GM19035 (cell line): ENCODE measurements at regions not wholly inside any gene's neighbourhood (a gene's known extent, or its start where the extent isn't known, plus 50 kb on each side); places are given as distances from the start of the nearest gene placed in this dataset.
"Not testable (repeated sequence)": the region's sequence is repeated elsewhere in the genome, so short reads cannot be mapped to it uniquely, and the experiment has no call there.

Experiments used
- ATAC-seq: cut with Tn5 transposase; IDR thresholded peaks from one replicate; pipeline ENCODE4 v1.9.1; 2021; ENCODE audit not compliant: unreplicated experiment

- no peak for ATAC-seq
Measured at GRCh38 chr2:225916692-225917091, 517.2 kb downstream of the NYAP2 start.

GRCh38 chr2:225911019-225911418 lies 511.5 kb downstream of the NYAP2 start:
- no peak for ATAC-seq

GRCh38 chr2:225895126-225895525 lies 495.6 kb downstream of the NYAP2 start:
- ATAC-seq = no peak

GRCh38 chr2:225894236-225894980 lies 494.9 kb downstream of the NYAP2 start:
- ATAC-seq = no peak

- ATAC-seq = no peak
Measured at GRCh38 chr2:225893151-225893550, 493.6 kb downstream of the NYAP2 start.

GRCh38 chr2:225891771-225892170 lies 492.3 kb downstream of the NYAP2 start:
- no peak for ATAC-seq

- no peak for ATAC-seq
Measured at GRCh38 chr2:225891013-225891412, 491.5 kb downstream of the NYAP2 start.

- ATAC-seq = peak; percentile 78
Measured at GRCh38 chr2:225889452-225889851, 489.9 kb downstream of the NYAP2 start.

GRCh38 chr2:225867071-225867470 lies 467.6 kb downstream of the NYAP2 start:
- no peak for ATAC-seq

- no peak for ATAC-seq
Measured at GRCh38 chr2:225865468-225865867, 466.0 kb downstream of the NYAP2 start.

GRCh38 chr2:225864394-225864793 lies 464.9 kb downstream of the NYAP2 start:
- no peak for ATAC-seq

GRCh38 chr2:225842939-225843338 lies 443.4 kb downstream of the NYAP2 start:
- ATAC-seq = no peak

GRCh38 chr2:225841314-225841713 lies 441.8 kb downstream of the NYAP2 start:
- ATAC-seq = no peak

GRCh38 chr2:225837328-225837727 lies 437.8 kb downstream of the NYAP2 start:
- no peak for ATAC-seq

- ATAC-seq = no peak
Measured at GRCh38 chr2:225824748-225825449, 425.4 kb downstream of the NYAP2 start.

GRCh38 chr2:225821351-225821750 lies 421.8 kb downstream of the NYAP2 start:
- ATAC-seq = no peak

GRCh38 chr2:225820826-225821225 lies 421.3 kb downstream of the NYAP2 start:
- no peak for ATAC-seq

- ATAC-seq = no peak
Measured at GRCh38 chr2:225814554-225814953, 415.0 kb downstream of the NYAP2 start.

- no peak for ATAC-seq
Measured at GRCh38 chr2:225806105-225806504, 406.6 kb downstream of the NYAP2 start.

- ATAC-seq = not testable (repeated sequence)
Measured at GRCh38 chr2:225802076-225802475, 402.6 kb downstream of the NYAP2 start.

- ATAC-seq = no peak
Measured at GRCh38 chr2:225797394-225797793, 397.9 kb downstream of the NYAP2 start.

- ATAC-seq = no peak
Measured at GRCh38 chr2:225794652-225795400, 395.3 kb downstream of the NYAP2 start.
